ENCODE measurements at regions not wholly inside any gene's neighbourhood (a gene's known extent, or its start where the extent isn't known, plus 50 kb on each side); places are given as distances from the start of the nearest gene placed in this dataset.

DNA sequence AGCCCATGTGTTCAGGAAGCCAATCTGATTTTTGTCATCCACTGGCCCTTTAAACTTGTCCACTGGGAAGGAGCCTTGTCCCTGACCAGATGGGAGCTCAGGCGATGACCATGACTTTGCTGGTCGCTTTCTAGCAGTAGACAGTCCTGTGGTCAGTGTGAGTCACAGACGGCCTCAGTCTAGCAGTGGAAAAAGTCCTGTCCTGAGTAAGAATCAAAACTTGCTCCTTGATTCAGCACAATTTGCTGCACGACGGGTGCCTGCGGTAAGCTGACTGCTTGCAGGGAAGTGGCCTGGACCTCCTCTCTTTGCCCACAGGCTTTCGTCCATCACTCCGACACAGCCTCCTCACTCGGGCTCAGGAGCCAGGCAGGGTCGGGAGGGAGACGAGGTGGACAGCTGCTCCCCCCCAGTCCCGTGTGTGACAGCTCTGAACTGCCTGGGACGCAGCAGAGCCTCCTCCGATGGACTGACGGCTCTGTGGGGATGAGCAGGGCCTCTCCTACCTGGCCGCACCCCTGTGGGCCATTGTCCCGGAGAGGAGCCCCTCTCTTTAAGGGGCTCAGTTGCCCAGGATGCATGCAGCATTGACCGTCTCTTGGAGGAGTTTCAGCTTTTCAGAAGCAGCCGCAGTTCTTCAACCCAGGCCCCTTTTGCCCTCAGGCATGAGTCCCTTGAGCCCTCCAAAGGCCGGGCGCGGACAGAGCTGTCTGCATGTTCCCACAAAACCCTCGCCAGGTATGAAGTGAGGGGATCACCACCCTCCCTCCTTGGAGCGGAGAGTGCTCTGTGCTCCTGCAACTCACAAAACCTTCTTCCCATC is 209.2 kb downstream of the ANKRD60 start:
- no peak overlapping the region for H2AFZ ChIP-seq (ENCODE audit: low read depth, low read length)
- H4K20me1 ChIP-seq (ENCODE audit: insufficient read depth, low read length) = no peaks in the 10 kb centered on the region; the same call in 1 of the 2 replicates
- no peak overlapping the region for H3K27ac ChIP-seq (ENCODE audit: low read length)
- H3K4me3 ChIP-seq (ENCODE audit: low read length) = no peak overlapping the region
- no peak overlapping the region for H3K4me2 ChIP-seq (ENCODE audit: low read length)
- no peak overlapping the region for H3K9ac ChIP-seq (ENCODE audit: low read length)
- H3K27me3 ChIP-seq (ENCODE audit: low read depth, low read length) = peaks cover 84% of the 10 kb centered on the region
- H3K9me3 ChIP-seq (ENCODE audit: insufficient read depth, low read length) = no peaks in the 10 kb centered on the region
- H3K36me3 ChIP-seq (replicated peaks; ENCODE audit: low read depth, low read length) = no peaks in the 10 kb centered on the region
- TF ChIP-seq EZH2phosphoT487 (IDR thresholded peaks at IDR 0.05; ENCODE audit: low read depth) = no peak
- TF ChIP-seq, protein P1, sequence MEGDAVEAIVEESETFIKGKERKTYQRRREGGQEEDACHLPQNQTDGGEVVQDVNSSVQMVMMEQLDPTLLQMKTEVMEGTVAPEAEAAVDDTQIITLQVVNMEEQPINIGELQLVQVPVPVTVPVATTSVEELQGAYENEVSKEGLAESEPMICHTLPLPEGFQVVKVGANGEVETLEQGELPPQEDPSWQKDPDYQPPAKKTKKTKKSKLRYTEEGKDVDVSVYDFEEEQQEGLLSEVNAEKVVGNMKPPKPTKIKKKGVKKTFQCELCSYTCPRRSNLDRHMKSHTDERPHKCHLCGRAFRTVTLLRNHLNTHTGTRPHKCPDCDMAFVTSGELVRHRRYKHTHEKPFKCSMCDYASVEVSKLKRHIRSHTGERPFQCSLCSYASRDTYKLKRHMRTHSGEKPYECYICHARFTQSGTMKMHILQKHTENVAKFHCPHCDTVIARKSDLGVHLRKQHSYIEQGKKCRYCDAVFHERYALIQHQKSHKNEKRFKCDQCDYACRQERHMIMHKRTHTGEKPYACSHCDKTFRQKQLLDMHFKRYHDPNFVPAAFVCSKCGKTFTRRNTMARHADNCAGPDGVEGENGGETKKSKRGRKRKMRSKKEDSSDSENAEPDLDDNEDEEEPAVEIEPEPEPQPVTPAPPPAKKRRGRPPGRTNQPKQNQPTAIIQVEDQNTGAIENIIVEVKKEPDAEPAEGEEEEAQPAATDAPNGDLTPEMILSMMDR (IDR thresholded peaks at IDR 0.05; ENCODE audit: low read depth, low read length) = no peak
- no peaks in the 10 kb centered on the region for H3K4me1 ChIP-seq (ENCODE audit: low read length)
- H3K79me2 ChIP-seq (ENCODE audit: low read length) = no peaks in the 10 kb centered on the region

DNA sequence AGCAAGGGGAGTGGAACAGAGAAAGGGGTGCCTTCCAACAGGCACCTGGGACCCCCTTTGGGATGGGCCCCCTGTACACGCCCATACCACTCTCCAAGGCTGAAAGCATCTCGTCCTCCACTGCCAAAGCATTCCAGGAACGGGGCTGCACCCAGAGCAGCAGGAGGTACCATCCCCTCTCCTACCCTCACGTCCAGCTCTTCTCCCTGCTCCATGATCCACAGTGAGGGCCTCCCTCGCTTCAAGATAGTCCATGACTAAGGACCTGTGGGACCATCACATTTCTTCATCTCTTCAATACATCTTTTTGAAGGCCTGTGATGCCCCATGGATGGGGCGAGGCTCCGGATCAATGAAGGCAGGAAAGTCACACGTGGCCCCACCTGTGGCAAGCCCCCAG is 209.9 kb downstream of the ANKRD60 start:
- no peaks in the 10 kb centered on the region; the same call in 1 of the 2 replicates for H4K20me1 ChIP-seq (ENCODE audit: insufficient read depth, low read length)
- H3K4me1 ChIP-seq (ENCODE audit: low read length) = no peaks in the 10 kb centered on the region
- no peak overlapping the region for H3K4me2 ChIP-seq (ENCODE audit: low read length)
- no peaks in the 10 kb centered on the region for H3K79me2 ChIP-seq (ENCODE audit: low read length)
- H2AFZ ChIP-seq (ENCODE audit: low read depth, low read length) = no peak overlapping the region
- H3K27ac ChIP-seq (ENCODE audit: low read length) = no peak overlapping the region
- no peak for TF ChIP-seq EZH2phosphoT487 (IDR thresholded peaks at IDR 0.05; ENCODE audit: low read depth)
- TF ChIP-seq, protein P1 (IDR thresholded peaks at IDR 0.05; ENCODE audit: low read depth, low read length) = no peak
- H3K36me3 ChIP-seq (replicated peaks; ENCODE audit: low read depth, low read length) = no peaks in the 10 kb centered on the region
- peaks cover 83% of the 10 kb centered on the region for H3K27me3 ChIP-seq (ENCODE audit: low read depth, low read length)
- no peak overlapping the region for H3K9ac ChIP-seq (ENCODE audit: low read length)
- no peak overlapping the region for H3K4me3 ChIP-seq (ENCODE audit: low read length)
- no peaks in the 10 kb centered on the region for H3K9me3 ChIP-seq (ENCODE audit: insufficient read depth, low read length)

DNA sequence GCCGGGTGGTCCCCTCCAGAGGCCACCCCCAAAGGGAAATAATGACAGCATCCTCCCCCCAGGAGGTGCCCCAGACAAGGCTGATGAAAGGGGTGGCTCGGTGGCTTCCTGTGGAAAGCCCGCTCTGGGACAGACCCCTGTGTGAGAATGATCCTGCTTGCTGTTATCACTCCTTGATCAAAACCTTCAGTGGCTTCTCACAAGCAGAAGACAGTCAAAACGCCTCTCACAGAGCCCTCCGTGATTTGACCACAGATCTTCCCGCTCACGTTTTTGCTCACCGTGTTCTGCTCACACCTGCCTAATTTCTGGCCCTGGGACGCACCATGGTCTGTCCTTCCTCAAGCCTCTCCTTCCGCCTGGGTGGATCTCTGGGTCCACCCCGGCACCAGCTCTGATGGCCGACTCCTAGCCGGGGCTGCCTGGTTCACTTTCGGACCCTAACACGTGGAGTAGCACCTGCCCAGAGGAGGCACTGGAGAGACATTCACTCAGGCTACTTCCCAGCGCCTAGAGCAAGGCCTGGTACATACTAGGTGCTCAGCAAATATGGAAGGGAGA is 210.4 kb downstream of the ANKRD60 start:
- H3K9ac ChIP-seq (ENCODE audit: low read length) = no peak overlapping the region
- H3K79me2 ChIP-seq (ENCODE audit: low read length) = no peaks in the 10 kb centered on the region
- no peaks in the 10 kb centered on the region; the same call in 1 of the 2 replicates for H4K20me1 ChIP-seq (ENCODE audit: insufficient read depth, low read length)
- H3K36me3 ChIP-seq (replicated peaks; ENCODE audit: low read depth, low read length) = no peaks in the 10 kb centered on the region
- no peak overlapping the region for H3K4me3 ChIP-seq (ENCODE audit: low read length)
- no peak overlapping the region for H3K4me2 ChIP-seq (ENCODE audit: low read length)
- TF ChIP-seq EZH2phosphoT487 (IDR thresholded peaks at IDR 0.05; ENCODE audit: low read depth) = no peak
- TF ChIP-seq, protein P1 (IDR thresholded peaks at IDR 0.05; ENCODE audit: low read depth, low read length) = no peak
- H2AFZ ChIP-seq (ENCODE audit: low read depth, low read length) = no peak overlapping the region
- no peak overlapping the region for H3K27ac ChIP-seq (ENCODE audit: low read length)
- H3K9me3 ChIP-seq (ENCODE audit: insufficient read depth, low read length) = no peaks in the 10 kb centered on the region
- H3K27me3 ChIP-seq (ENCODE audit: low read depth, low read length) = peaks cover 85% of the 10 kb centered on the region
- no peaks in the 10 kb centered on the region for H3K4me1 ChIP-seq (ENCODE audit: low read length)

DNA sequence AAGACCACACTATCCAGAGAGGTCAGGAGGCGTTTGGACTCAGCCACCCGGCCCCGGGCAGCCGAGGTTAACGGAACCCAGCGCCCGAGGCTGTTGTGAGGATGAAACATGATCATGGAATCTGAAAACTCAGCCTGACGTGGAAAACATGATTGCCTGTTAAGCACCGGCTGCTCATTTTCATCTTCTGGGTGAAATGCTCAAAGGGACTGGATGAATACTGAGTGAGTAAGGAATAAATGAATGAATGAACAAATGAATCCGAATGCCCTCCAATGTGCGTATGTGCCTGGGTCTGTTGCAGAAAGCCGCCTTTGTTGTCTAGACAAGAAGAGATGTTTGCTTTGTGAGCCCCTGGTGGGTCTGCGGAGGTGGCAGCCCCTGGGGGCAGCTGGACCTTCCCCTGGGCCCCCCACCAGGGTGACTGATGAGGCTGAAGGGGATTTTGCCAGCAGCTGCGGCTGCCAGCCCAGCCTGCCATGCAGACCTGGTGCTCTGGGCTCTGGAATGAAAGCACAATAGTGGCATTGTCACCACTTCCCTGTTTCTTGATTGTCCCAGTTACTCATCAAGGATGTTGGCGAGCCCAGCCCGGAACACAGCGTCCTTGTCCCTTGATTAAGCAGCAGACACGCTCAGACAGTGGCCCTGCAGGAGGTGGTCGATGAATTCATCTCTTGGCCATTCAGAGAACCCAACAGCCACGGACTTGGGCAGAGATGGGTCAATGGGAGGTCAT is 211.1 kb downstream of the ANKRD60 start:
- no peak overlapping the region for H2AFZ ChIP-seq (ENCODE audit: low read depth, low read length)
- H3K79me2 ChIP-seq (ENCODE audit: low read length) = no peaks in the 10 kb centered on the region
- H3K9ac ChIP-seq (ENCODE audit: low read length) = no peak overlapping the region
- H3K27ac ChIP-seq (ENCODE audit: low read length) = no peak overlapping the region
- H4K20me1 ChIP-seq (ENCODE audit: insufficient read depth, low read length) = no peaks in the 10 kb centered on the region; the same call in 1 of the 2 replicates
- H3K4me2 ChIP-seq (ENCODE audit: low read length) = no peak overlapping the region
- no peaks in the 10 kb centered on the region for H3K36me3 ChIP-seq (replicated peaks; ENCODE audit: low read depth, low read length)
- H3K9me3 ChIP-seq (ENCODE audit: insufficient read depth, low read length) = no peaks in the 10 kb centered on the region
- H3K4me1 ChIP-seq (ENCODE audit: low read length) = no peaks in the 10 kb centered on the region
- TF ChIP-seq, protein P1 (IDR thresholded peaks at IDR 0.05; ENCODE audit: low read depth, low read length) = no peak
- no peak for TF ChIP-seq EZH2phosphoT487 (IDR thresholded peaks at IDR 0.05; ENCODE audit: low read depth)
- H3K27me3 ChIP-seq (ENCODE audit: low read depth, low read length) = peaks cover 85% of the 10 kb centered on the region
- H3K4me3 ChIP-seq (ENCODE audit: low read length) = no peak overlapping the region
